ENCODE measurements at regions not wholly inside any gene's neighbourhood (a gene's known extent, or its start where the extent isn't known, plus 50 kb on each side); places are given as distances from the start of the nearest gene placed in this dataset.

- no peak for TF ChIP-seq YY1 (IDR thresholded peaks at IDR 0.05; ENCODE audit: low read depth, low read length)
- TF ChIP-seq NANOG (IDR thresholded peaks at IDR 0.05; ENCODE audit: insufficient read depth, low read depth, low read length, poor library complexity, severe bottlenecking), result no peak
These were observed 69.0 kb upstream of the FNDC3B start (continued) for GRCh38 chr3:171970301-171970788.

Data from H1 (cell line).